Smooth muscle cell (in vitro differentiated cells): ENCODE measurements at regions not wholly inside any gene's neighbourhood (a gene's known extent, or its start where the extent isn't known, plus 50 kb on each side); places are given as distances from the start of the nearest gene placed in this dataset.

Source experiments
- DNase-seq: peaks from one replicate; lab custom pipeline; 2025; ENCODE audit not compliant: unreplicated experiment; lab: John Stamatoyannopoulos, UW
- H2AFZ ChIP-seq: fragments of 200-600 bp; sonication (generic); 2 replicates; pipeline ENCODE4 v1.6.0; 2016; ENCODE audit warnings: antibody characterized with exemption, low read depth, mild to moderate bottlenecking
- H3F3A ChIP-seq: fragments of 200-600 bp; sonication (generic); 2 replicates; pipeline ENCODE4 v1.6.0; 2017; ENCODE audit warnings: antibody characterized with exemption, low read depth
- H3K27ac ChIP-seq: fragments of 200-600 bp; sonication (generic); 2 replicates; pipeline ENCODE4 v1.5.1; 2016; ENCODE audit warnings: low read depth, mild to moderate bottlenecking
- H3K27me3 ChIP-seq: fragments of 200-600 bp; sonication (generic); 2 replicates; pipeline ENCODE4 v1.6.1; 2016; ENCODE audit warnings: low read depth, mild to moderate bottlenecking
- H3K36me3 ChIP-seq: fragments of 200-600 bp; sonication (generic); 2 replicates; pipeline ENCODE4 v1.5.1; 2016; ENCODE audit warnings: low read depth
- H3K4me1 ChIP-seq: fragments of 200-600 bp; sonication (generic); 2 replicates; pipeline ENCODE4 v1.5.1; 2016; ENCODE audit warnings: low read depth
- H3K4me2 ChIP-seq: fragments of 200-600 bp; sonication (generic); 2 replicates; pipeline ENCODE4 v1.6.0; 2016; ENCODE audit warnings: mild to moderate bottlenecking
- H3K4me3 ChIP-seq: fragments of 200-600 bp; sonication (generic); 2 replicates; pipeline ENCODE4 v1.5.1; 2016; ENCODE audit warnings: mild to moderate bottlenecking
- H3K79me2 ChIP-seq: fragments of 200-600 bp; sonication (generic); 2 replicates; pipeline ENCODE4 v1.6.0; 2016; ENCODE audit warnings: low read depth, mild to moderate bottlenecking
- H3K9ac ChIP-seq: fragments of 200-600 bp; sonication (generic); 2 replicates; pipeline ENCODE4 v1.6.0; 2016; ENCODE audit warnings: low read depth
- H3K9me3 ChIP-seq: fragments of 200-600 bp; sonication (generic); replicated peaks from 2 replicates; pipeline ENCODE4 v1.5.1; 2016; ENCODE audit warnings: low read depth
- H4K20me1 ChIP-seq: fragments of 200-600 bp; sonication (generic); 2 replicates; pipeline ENCODE4 v1.6.0; 2016; ENCODE audit warnings: low read depth
- CTCF ChIP-seq: fragments of 200-600 bp; sonication (generic); IDR thresholded peaks from 2 replicates; pipeline ENCODE4 v1.5.1; 2017; ENCODE audit warnings: borderline replicate concordance, mild to moderate bottlenecking, antibody characterized with exemption; ENCODE audit not compliant: insufficient read depth, poor library complexity, severe bottlenecking
- WGBS: methylation state at CpG from one replicate; pipeline ENCODE4 v1.1.7; 2016; ENCODE audit warnings: low lambda C conversion rate; 5-methylcytosine and 5-hydroxymethylcytosine counted together

- H3K9ac ChIP-seq, result no peak overlapping the region
- H2AFZ ChIP-seq, result no peak overlapping the region
- H3F3A ChIP-seq, result peaks cover 10% of the 10 kb centered on the region
- no peaks in the 10 kb centered on the region for H4K20me1 ChIP-seq
- no peak for TF ChIP-seq CTCF
- H3K27ac ChIP-seq, result no peak overlapping the region
- H3K79me2 ChIP-seq, result no peaks in the 10 kb centered on the region
- peaks cover 15% of the 10 kb centered on the region for H3K4me1 ChIP-seq
- H3K4me2 ChIP-seq, result peak overlapping the region; percentile 29
- no peak for DNase-seq
- WGBS, result 88% methylated on average over 3 of the region's 3 CpGs
- no peaks in the 10 kb centered on the region for H3K27me3 ChIP-seq
- H3K9me3 ChIP-seq, result no peaks in the 10 kb centered on the region
- H3K36me3 ChIP-seq, result no peaks in the 10 kb centered on the region
- H3K4me3 ChIP-seq, result no peak overlapping the region
Observed at GRCh38 chr1:94653454-94653853, 111.9 kb upstream of the F3 start.

DNA sequence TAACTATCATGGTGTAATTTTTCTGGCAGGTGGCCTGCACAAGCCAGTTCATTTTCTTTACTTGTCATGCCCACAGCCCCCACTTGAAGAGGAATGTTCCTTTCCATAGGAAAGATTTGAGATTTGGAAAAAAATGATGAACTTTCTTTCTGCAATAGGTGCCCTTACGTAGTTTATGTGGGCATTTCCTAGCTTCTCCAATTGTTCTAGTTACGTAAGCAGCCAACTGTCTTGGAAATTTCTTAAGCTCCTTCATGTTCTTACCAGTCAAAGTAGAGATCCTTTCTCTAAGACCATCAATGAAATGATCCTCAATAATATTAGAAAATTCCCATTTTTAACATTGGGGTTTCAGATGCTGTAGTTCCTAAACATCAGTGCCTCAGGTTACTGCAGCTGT, 109.5 kb upstream of the F3 start:
- TF ChIP-seq CTCF, result no peak
- H3K27me3 ChIP-seq, result no peaks in the 10 kb centered on the region
- DNase-seq, result no peak
- H3K4me3 ChIP-seq, result no peak overlapping the region
- H3K9me3 ChIP-seq, result no peaks in the 10 kb centered on the region
- WGBS, result 92% methylated on average over 2 of the region's 2 CpGs
- no peak overlapping the region for H2AFZ ChIP-seq
- no peaks in the 10 kb centered on the region for H3K79me2 ChIP-seq
- peaks cover 13% of the 10 kb centered on the region for H3K4me1 ChIP-seq
- no peak overlapping the region for H3K4me2 ChIP-seq
- H4K20me1 ChIP-seq, result no peaks in the 10 kb centered on the region
- no peak overlapping the region for H3K27ac ChIP-seq
- H3K36me3 ChIP-seq, result no peaks in the 10 kb centered on the region
- H3K9ac ChIP-seq, result no peak overlapping the region
- H3F3A ChIP-seq, result peaks cover 5% of the 10 kb centered on the region

- Histone ChIP-seq H3K27ac (no peak overlapping the region), H3K9me3 (no peaks in the 10 kb centered on the region), H4K20me1 (no peaks in the 10 kb centered on the region), H3K36me3 (no peaks in the 10 kb centered on the region), H3K4me2 (no peak overlapping the region), H3K9ac (no peak overlapping the region), H3F3A (peaks cover 5% of the 10 kb centered on the region), H3K27me3 (no peaks in the 10 kb centered on the region), H2AFZ (no peak overlapping the region), H3K4me3 (no peak overlapping the region), H3K4me1 (peaks cover 13% of the 10 kb centered on the region), H3K79me2 (no peaks in the 10 kb centered on the region)
- no peak for DNase-seq
- WGBS, result 100% methylated on average over 2 of the region's 2 CpGs
- no peak for TF ChIP-seq CTCF
Observed at GRCh38 chr1:94650301-94650700, 108.7 kb upstream of the F3 start.

DNA sequence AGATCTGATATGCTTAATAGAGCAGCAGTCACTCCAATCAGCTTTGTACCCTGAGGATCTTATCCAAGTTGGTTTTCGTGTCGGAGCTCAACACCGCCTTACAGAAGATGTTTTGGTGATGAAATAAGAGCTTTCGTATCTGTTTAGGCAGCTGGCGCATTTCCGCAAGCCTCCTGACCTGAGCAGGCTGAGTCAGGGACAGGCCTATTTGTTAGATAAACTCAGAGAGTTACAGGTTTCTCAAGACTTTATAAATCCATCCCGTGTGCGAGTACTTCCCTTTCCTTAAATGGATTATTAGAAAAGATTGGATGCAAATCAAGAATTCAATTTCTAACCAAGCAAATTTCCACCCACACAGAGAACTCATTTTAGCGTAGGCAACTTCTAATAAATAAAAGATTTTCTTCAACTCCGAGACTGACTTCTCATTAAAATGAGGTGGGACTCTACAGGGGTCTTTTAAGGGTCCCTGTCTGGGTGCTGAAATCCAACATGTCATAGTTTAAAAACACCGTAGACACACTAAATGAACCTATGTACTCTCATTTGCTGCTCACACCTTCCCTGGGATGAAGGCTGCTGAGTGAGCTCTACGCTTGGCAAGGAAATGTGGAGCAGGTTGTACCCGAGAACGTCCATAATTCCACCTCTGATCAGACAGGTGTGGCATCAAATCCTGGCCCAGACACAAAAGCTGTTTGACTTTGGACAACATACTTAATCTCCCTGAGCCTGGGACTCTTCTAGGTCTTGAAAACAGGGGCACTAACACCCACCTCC, 106.9 kb upstream of the F3 start:
- H2AFZ ChIP-seq, result no peak overlapping the region

More for the DNA sequence above, 106.9 kb upstream of the F3 start:
- Histone ChIP-seq H3K36me3 (no peaks in the 10 kb centered on the region), H3K4me1 (peaks cover 10% of the 10 kb centered on the region), H3K27ac (peak overlapping the region; percentile 88), H3K4me3 (no peak overlapping the region), H3F3A (peaks cover 5% of the 10 kb centered on the region), H3K4me2 (peak overlapping the region; percentile 50), H3K79me2 (no peaks in the 10 kb centered on the region), H3K9ac (peak overlapping the region; percentile 6), H3K9me3 (no peaks in the 10 kb centered on the region), H3K27me3 (no peaks in the 10 kb centered on the region), H4K20me1 (no peaks in the 10 kb centered on the region)
- no peak for DNase-seq
- TF ChIP-seq CTCF, result no peak
- WGBS, result 44% methylated on average over 14 of the region's 14 CpGs
